Mesenchymal stem cell (in vitro differentiated cells and primary cell): ENCODE measurements at regions not wholly inside any gene's neighbourhood (a gene's known extent, or its start where the extent isn't known, plus 50 kb on each side); places are given as distances from the start of the nearest gene placed in this dataset. TPM values are rescaled to one million over a fixed set of nuclear protein-coding genes. Genes with fewer than 3 reads are reported as not detected.

Source experiments
- DNase-seq: peaks from one replicate; pipeline ENCODE4 v3.0.0-alpha.2; 2013
- H2AFZ ChIP-seq: one replicate; pipeline ENCODE4 v1.6.1; 2013; ENCODE audit warnings: low read depth, mild to moderate bottlenecking, control low read depth, inconsistent platforms, low read length, moderate library complexity
- H2AK5ac ChIP-seq: 2 replicates; pipeline ENCODE4 v1.6.1; 2013; ENCODE audit warnings: low read length, moderate library complexity, mild to moderate bottlenecking, inconsistent platforms; ENCODE audit not compliant: severe bottlenecking
- H2BK120ac ChIP-seq: one replicate; pipeline ENCODE4 v1.6.1; 2013; ENCODE audit warnings: low read depth, mild to moderate bottlenecking, inconsistent platforms, low read length, moderate library complexity
- H2BK12ac ChIP-seq, 2 experiments: one replicate each; pipeline ENCODE4 v1.6.1; 2013; ENCODE audit warnings: inconsistent platforms in 2 of 2, low read length in 2 of 2, mild to moderate bottlenecking in 2 of 2, moderate library complexity in 2 of 2, control low read depth in 1 of 2
- H2BK15ac ChIP-seq: one replicate; pipeline ENCODE4 v1.6.1; 2013; ENCODE audit warnings: mild to moderate bottlenecking, low read depth, inconsistent platforms; ENCODE audit not compliant: poor library complexity, severe bottlenecking
- H2BK5ac ChIP-seq: 2 replicates; pipeline ENCODE4 v1.6.1; 2013; ENCODE audit warnings: low read depth, mild to moderate bottlenecking, low read length, control low read depth, inconsistent platforms; ENCODE audit not compliant: poor library complexity, severe bottlenecking
- H3K14ac ChIP-seq, 2 experiments: one replicate each; pipeline ENCODE4 v1.6.1; 2013; ENCODE audit warnings: inconsistent platforms in 2 of 2, low read length in 2 of 2, control low read depth in 1 of 2, mild to moderate bottlenecking in 1 of 2, moderate library complexity in 1 of 2
- H3K18ac ChIP-seq, 2 experiments: one replicate each; pipeline ENCODE4 v1.6.1; 2013; ENCODE audit warnings: inconsistent platforms in 2 of 2, low read length in 2 of 2, control low read depth in 1 of 2, low read depth in 1 of 2, mild to moderate bottlenecking in 1 of 2
- H3K23ac ChIP-seq, 2 experiments: one replicate each; pipeline ENCODE4 v1.6.1; 2013; ENCODE audit warnings: inconsistent platforms in 2 of 2, low read length in 2 of 2, mild to moderate bottlenecking in 2 of 2, moderate library complexity in 2 of 2, control low read depth in 1 of 2
- H3K27ac ChIP-seq: 2 replicates; pipeline ENCODE4 v1.5.1; 2013; ENCODE audit warnings: mild to moderate bottlenecking, moderate library complexity, low read length, control low read depth, inconsistent platforms; ENCODE audit not compliant: poor library complexity, severe bottlenecking
- H3K27me3 ChIP-seq, 2 experiments: 2 replicates each; pipeline versions ENCODE4 v1.6.1 to v1.7.0; 2013; ENCODE audit warnings: low read length in 2 of 2, mild to moderate bottlenecking in 2 of 2, moderate library complexity in 2 of 2, control low read depth in 1 of 2, inconsistent platforms in 1 of 2; ENCODE audit not compliant: control insufficient read depth in 1 of 2, insufficient read depth in 1 of 2
- H3K36me3 ChIP-seq, 2 experiments: 2 replicates each; pipeline versions ENCODE4 v1.6.1 to v1.7.0; 2013; ENCODE audit warnings: low read length in 2 of 2, control low read depth in 1 of 2, inconsistent platforms in 1 of 2, low read depth in 1 of 2, mild to moderate bottlenecking in 1 of 2; ENCODE audit not compliant: insufficient read depth in 2 of 2, control insufficient read depth in 1 of 2
- H3K4ac ChIP-seq, 2 experiments: one replicate each; pipeline ENCODE4 v1.6.1; 2013; ENCODE audit warnings: inconsistent platforms in 2 of 2, low read length in 2 of 2, mild to moderate bottlenecking in 2 of 2, moderate library complexity in 2 of 2, control low read depth in 1 of 2, low read depth in 1 of 2
- H3K4me1 ChIP-seq: 2 replicates; pipeline ENCODE4 v1.6.1; 2013; ENCODE audit warnings: low read depth, low read length, control low read depth; ENCODE audit not compliant: control insufficient read depth, insufficient read depth
- H3K4me2 ChIP-seq: 2 replicates; pipeline ENCODE4 v1.6.1; 2013; ENCODE audit warnings: low read length, mild to moderate bottlenecking, inconsistent platforms; ENCODE audit not compliant: poor library complexity, severe bottlenecking
- H3K4me3 ChIP-seq, 2 experiments: 2 replicates each; pipeline versions ENCODE4 v1.5.1 to v1.7.0; 2013; ENCODE audit warnings: low read length in 2 of 2, mild to moderate bottlenecking in 2 of 2, control low read depth in 1 of 2, low read depth in 1 of 2; ENCODE audit not compliant: insufficient read depth in 1 of 2
- H3K79me1 ChIP-seq: replicated peaks from 2 replicates; pipeline ENCODE4 v1.6.1; 2013; ENCODE audit warnings: mild to moderate bottlenecking, control low read depth, low read length, inconsistent platforms; ENCODE audit not compliant: poor library complexity, severe bottlenecking
- H3K9ac ChIP-seq: 2 replicates; pipeline ENCODE4 v1.7.0; 2013; ENCODE audit warnings: mild to moderate bottlenecking, low read length, moderate library complexity
- H3K9me3 ChIP-seq: 2 replicates; pipeline ENCODE4 v1.7.0; 2013; ENCODE audit warnings: mild to moderate bottlenecking, low read length; ENCODE audit not compliant: control insufficient read depth
- H4K8ac ChIP-seq: one replicate; pipeline ENCODE4 v1.6.1; 2013; ENCODE audit warnings: inconsistent platforms, mild to moderate bottlenecking, low read length, moderate library complexity
- H4K91ac ChIP-seq: one replicate; pipeline ENCODE4 v1.6.1; 2013; ENCODE audit warnings: mild to moderate bottlenecking, low read length, inconsistent platforms
- WGBS: methylation state at CpG from one replicate; pipeline ENCODE4 v1.1.7; 2013; ENCODE audit warnings: mixed read lengths; 5-methylcytosine and 5-hydroxymethylcytosine counted together
- small RNA-seq: library from polyadenylated mRNA; stranded (forward); fragments of <200 nt; extraction: miRNeasy Mini kit (QIAGEN cat#:217004); gene quantifications from one replicate; pipeline ENCODE3, GENCODE V24; 2013; ENCODE audit warnings: low read depth

- Histone ChIP-seq H2BK5ac (no peak overlapping the region), H2BK15ac (no peak overlapping the region), H4K8ac (no peak overlapping the region), H3K4me3 (no peak overlapping the region), H3K18ac (no peak overlapping the region), H3K27me3 (no peaks in the 10 kb centered on the region), H3K4me1 (no peaks in the 10 kb centered on the region), H2BK12ac (no peak overlapping the region), H2BK120ac (no peak overlapping the region), H3K36me3 (no peaks in the 10 kb centered on the region), H4K91ac (no peak overlapping the region), H3K9ac (no peak overlapping the region), H2AFZ (no peak overlapping the region), H2AK5ac (no peak overlapping the region), H3K9me3 (no peaks in the 10 kb centered on the region), H3K4me2 (no peak overlapping the region), H3K23ac (no peak overlapping the region), H3K14ac (no peak overlapping the region), H3K79me1 (no peaks in the 10 kb centered on the region), H3K27ac (no peak overlapping the region), H3K4ac (no peak overlapping the region)
- no peak for DNase-seq
- 60% methylated on average over 1 of the region's 2 CpGs for WGBS
Observed at GRCh38 chr6:114398481-114398880, 55.7 kb upstream of the HS3ST5 start.

Small RNAs in the stretch of these regions (small RNA-seq; reads per million reads assigned to genes)
- gene AL606845.1, result not detected
- not detected for gene RNU6-475P
